ENCODE measurements at regions not wholly inside any gene's neighbourhood (a gene's known extent, or its start where the extent isn't known, plus 50 kb on each side); places are given as distances from the start of the nearest gene placed in this dataset. TPM values are rescaled to one million over a fixed set of nuclear protein-coding genes. Genes with fewer than 3 reads are reported as not detected.
"Not testable (repeated sequence)": the region's sequence is repeated elsewhere in the genome, so short reads cannot be mapped to it uniquely, and the experiment has no call there.

DNA sequence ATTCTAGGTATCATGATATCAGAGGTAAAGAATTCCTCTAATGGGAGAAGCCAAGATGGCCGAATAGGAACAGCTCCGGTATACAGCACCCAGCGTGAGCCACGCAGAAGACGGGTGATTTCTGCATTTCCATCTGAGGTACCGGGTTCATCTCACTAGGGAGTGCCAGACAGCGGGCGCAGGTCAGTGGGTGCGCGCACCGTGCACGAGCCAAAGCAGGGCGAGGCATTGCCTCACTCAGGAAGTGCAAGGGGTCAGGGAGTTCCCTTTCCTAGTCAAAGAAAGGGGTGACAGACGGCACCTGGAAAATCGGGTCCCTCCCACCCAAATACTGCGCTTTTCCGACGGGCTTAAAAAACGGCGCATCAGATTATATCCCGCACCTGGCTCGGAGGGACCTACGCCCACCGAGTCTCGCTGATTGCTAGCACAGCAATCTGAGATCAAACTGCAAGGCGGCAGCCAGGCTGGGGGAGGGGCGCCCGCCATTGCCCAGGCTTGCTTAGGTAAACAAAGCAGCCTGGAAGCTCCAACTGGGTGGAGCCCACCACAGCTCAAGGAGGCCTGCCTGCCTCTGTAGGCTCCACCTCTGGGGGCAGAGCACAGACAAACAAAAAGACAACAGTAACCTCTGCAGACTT, 70.4 kb upstream of the ALCAM start:
- peaks cover 0 to 15% (median 7%) of the 10 kb centered on the region in 8 donors for H3K9me3 Mint-ChIP-seq
- H3K4me3 Mint-ChIP-seq; DNase-seq; H3K36me3 Mint-ChIP-seq; H3K9me3 ChIP-seq (ENCODE audit: control insufficient read depth in 1 of 2, low read length in 2 of 2); H3K27me3 ChIP-seq (ENCODE audit: insufficient read depth, low read length); H3K36me3 ChIP-seq (ENCODE audit: insufficient read depth, low read length); H3K27ac Mint-ChIP-seq; H3K4me3 ChIP-seq (ENCODE audit: low read length in 2 of 2); H3K27me3 Mint-ChIP-seq; H3K4me1 Mint-ChIP-seq; H3K4me1 ChIP-seq (ENCODE audit: insufficient read depth, low read length); CTCF ChIA-PET (ENCODE audit: partially characterized antibody); intact Hi-C loops (cut with micrococcal nuclease); POLR2A ChIA-PET (ENCODE audit: partially characterized antibody); H3K27ac ChIP-seq (ENCODE audit: low read depth, low read length): not testable (repeated sequence)

DNA sequence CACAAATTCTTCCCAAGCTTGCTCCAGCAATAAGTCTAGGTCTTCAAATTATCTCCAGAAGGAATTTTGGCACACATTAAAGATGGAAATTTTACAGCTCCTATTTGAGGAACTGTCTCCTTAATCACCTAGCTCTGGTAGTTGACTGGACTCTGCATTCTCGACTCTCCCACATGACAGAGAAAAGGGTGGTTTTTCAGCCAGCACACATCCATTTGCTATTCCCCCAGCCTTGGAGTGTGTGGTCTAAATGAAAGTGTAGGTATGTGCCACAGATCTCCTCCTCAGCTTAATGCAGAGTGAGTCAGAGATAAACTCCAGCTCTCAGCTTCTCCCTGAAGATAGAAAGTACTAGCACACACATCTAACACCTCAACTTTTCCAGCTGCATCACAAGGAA, 62.2 kb upstream of the ALCAM start:
- Mint-ChIP-seq H3K36me3 (peaks cover 0 to 5% of the 10 kb centered on the region in 2 donors), H3K9me3 (peaks cover 0 to 51% (median 26%) of the 10 kb centered on the region in 8 donors), H3K4me3 (no peak overlapping the region), H3K4me1 (no peaks in the 10 kb centered on the region), H3K27ac (no peak overlapping the region), H3K27me3 (peaks cover 2% of the 10 kb centered on the region in 2 donors)
- no peaks in the 10 kb centered on the region for H3K27me3 ChIP-seq (ENCODE audit: insufficient read depth, low read length)
- no peaks in the 10 kb centered on the region for H3K4me1 ChIP-seq (ENCODE audit: insufficient read depth, low read length)
- no peaks in the 10 kb centered on the region for H3K36me3 ChIP-seq (ENCODE audit: insufficient read depth, low read length)
- no peaks in the 10 kb centered on the region for H3K9me3 ChIP-seq (ENCODE audit: control insufficient read depth in 1 of 2, low read length in 2 of 2)
- DNase-seq = no peak
- no peak overlapping the region for H3K27ac ChIP-seq (ENCODE audit: low read depth, low read length)
- ChIA-PET CTCF (ENCODE audit: partially characterized antibody) (no interaction called here), POLR2A (ENCODE audit: partially characterized antibody) (no interaction called here)
- intact Hi-C loops (cut with micrococcal nuclease) = no loop called here
- no peak overlapping the region for H3K4me3 ChIP-seq (ENCODE audit: low read length in 2 of 2)

DNA sequence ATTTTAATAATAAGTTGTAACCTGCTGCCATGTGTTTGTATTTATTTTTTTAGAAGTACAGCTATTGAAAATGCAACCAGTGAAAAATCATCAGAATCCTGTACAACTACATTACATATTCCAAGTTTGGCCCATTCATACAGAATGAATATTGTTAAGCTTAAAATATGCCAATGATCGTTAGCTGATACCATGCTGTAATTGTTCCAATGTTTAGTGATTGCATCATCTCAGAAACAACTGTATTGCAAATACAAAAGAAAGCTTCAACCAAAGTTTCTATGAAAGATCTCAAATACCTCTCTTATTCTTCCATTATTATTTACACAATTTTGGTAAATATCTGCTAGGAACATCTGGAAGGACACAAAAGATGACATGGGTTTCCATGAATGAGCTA, 51.6 kb upstream of the ALCAM start:
- Mint-ChIP-seq H3K27ac (no peak overlapping the region), H3K4me3 (no peak overlapping the region), H3K4me1 (no peaks in the 10 kb centered on the region), H3K27me3 (peaks cover 3% of the 10 kb centered on the region in 2 donors), H3K9me3 (peaks cover 0 to 3% (median 0%) of the 10 kb centered on the region in 8 donors), H3K36me3 (no peaks in the 10 kb centered on the region)
- H3K27ac ChIP-seq (ENCODE audit: low read depth, low read length) = no peak overlapping the region
- H3K4me1 ChIP-seq (ENCODE audit: insufficient read depth, low read length) = no peaks in the 10 kb centered on the region
- no peaks in the 10 kb centered on the region for H3K36me3 ChIP-seq (ENCODE audit: insufficient read depth, low read length)
- DNase-seq = no peak
- ChIA-PET CTCF (ENCODE audit: partially characterized antibody) (no interaction called here), POLR2A (ENCODE audit: partially characterized antibody) (no interaction called here)
- intact Hi-C loops (cut with micrococcal nuclease) = no loop called here
- no peak overlapping the region for H3K4me3 ChIP-seq (ENCODE audit: low read length in 2 of 2)
- H3K27me3 ChIP-seq (ENCODE audit: insufficient read depth, low read length) = no peaks in the 10 kb centered on the region
- no peaks in the 10 kb centered on the region for H3K9me3 ChIP-seq (ENCODE audit: control insufficient read depth in 1 of 2, low read length in 2 of 2)

DNA sequence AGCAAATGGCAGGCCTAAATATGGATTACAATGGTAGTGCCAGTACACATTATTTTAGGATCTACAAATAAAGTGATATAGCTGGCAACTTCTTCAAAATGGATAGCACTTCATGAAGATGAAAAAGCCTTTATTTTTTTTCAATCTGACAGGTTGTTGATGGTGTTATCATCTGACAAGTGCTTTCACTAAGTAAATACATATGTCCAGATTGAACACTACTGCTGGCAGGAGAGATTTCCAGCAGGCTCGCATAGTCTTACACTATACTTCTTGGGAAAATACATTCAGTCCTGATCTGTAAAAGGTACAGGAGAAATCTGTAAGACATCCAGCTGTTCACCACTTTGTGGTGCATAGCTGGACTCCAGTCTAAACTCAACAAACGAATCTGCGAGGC, 50.9 kb upstream of the ALCAM start:
- H3K4me1 Mint-ChIP-seq = no peaks in the 10 kb centered on the region
- H3K4me1 ChIP-seq (ENCODE audit: insufficient read depth, low read length) = no peaks in the 10 kb centered on the region
- POLR2A ChIA-PET (ENCODE audit: partially characterized antibody) = no interaction called here
- peaks cover 0 to 3% (median 0%) of the 10 kb centered on the region in 8 donors for H3K9me3 Mint-ChIP-seq
- H3K36me3 Mint-ChIP-seq = no peaks in the 10 kb centered on the region
- CTCF ChIA-PET (ENCODE audit: partially characterized antibody) = no interaction called here
- no peak overlapping the region for H3K4me3 Mint-ChIP-seq
- DNase-seq = no peak
- no peaks in the 10 kb centered on the region for H3K36me3 ChIP-seq (ENCODE audit: insufficient read depth, low read length)
- H3K27ac Mint-ChIP-seq = no peak overlapping the region
- no peaks in the 10 kb centered on the region for H3K9me3 ChIP-seq (ENCODE audit: control insufficient read depth in 1 of 2, low read length in 2 of 2)
- H3K27ac ChIP-seq (ENCODE audit: low read depth, low read length) = no peak overlapping the region
- H3K4me3 ChIP-seq (ENCODE audit: low read length in 2 of 2) = no peak overlapping the region
- H3K27me3 Mint-ChIP-seq = peaks cover 0 to 2% of the 10 kb centered on the region in 2 donors
- intact Hi-C loops (cut with micrococcal nuclease) = no loop called here
- H3K27me3 ChIP-seq (ENCODE audit: insufficient read depth, low read length) = no peaks in the 10 kb centered on the region

DNA sequence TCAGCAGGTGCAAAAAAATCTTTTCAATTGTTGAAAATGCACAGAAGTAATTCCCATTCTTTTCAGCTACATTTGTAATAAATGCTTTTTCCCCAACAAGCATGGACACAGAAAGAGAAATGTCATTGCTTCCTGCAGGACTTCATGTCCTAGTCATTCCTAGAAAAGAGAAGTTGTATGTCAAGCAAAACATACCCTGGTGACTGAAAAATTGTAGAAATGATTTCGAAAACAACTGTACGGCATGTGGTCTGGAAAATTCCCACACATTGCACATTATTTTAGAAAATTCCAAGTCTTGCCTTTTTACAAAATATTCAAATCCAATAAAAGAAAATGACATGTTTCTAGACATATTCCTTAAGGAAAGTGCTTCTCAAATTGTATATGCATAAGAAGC, 50.4 kb upstream of the ALCAM start:
- POLR2A ChIA-PET (ENCODE audit: partially characterized antibody) = no interaction called here
- intact Hi-C loops (cut with micrococcal nuclease) = no loop called here
- H3K27ac Mint-ChIP-seq = no peak overlapping the region
- no peak overlapping the region for H3K4me3 Mint-ChIP-seq
- no peaks in the 10 kb centered on the region for H3K4me1 ChIP-seq (ENCODE audit: insufficient read depth, low read length)
- no peak overlapping the region for H3K4me3 ChIP-seq (ENCODE audit: low read length in 2 of 2)
- no peaks in the 10 kb centered on the region for H3K36me3 Mint-ChIP-seq
- H3K9me3 Mint-ChIP-seq = peaks cover 0 to 3% (median 0%) of the 10 kb centered on the region in 8 donors
- DNase-seq = no peak
- H3K4me1 Mint-ChIP-seq = no peaks in the 10 kb centered on the region
- H3K27me3 ChIP-seq (ENCODE audit: insufficient read depth, low read length) = no peaks in the 10 kb centered on the region
- CTCF ChIA-PET (ENCODE audit: partially characterized antibody) = no interaction called here
- no peaks in the 10 kb centered on the region for H3K36me3 ChIP-seq (ENCODE audit: insufficient read depth, low read length)
- no peaks in the 10 kb centered on the region for H3K9me3 ChIP-seq (ENCODE audit: control insufficient read depth in 1 of 2, low read length in 2 of 2)
- no peak overlapping the region for H3K27ac ChIP-seq (ENCODE audit: low read depth, low read length)
- peaks cover 0 to 2% of the 10 kb centered on the region in 2 donors for H3K27me3 Mint-ChIP-seq

Small RNA genes lying in the stretch of these regions (microRNA-seq; reads per million reads assigned to microRNA genes)
- not detected for gene MIR548AB (ENCODE audit: borderline microRNAs expressed, borderline number of aligned reads, borderline replicate concordance)
